IMR-90 (cell line): ENCODE measurements at regions not wholly inside any gene's neighbourhood (a gene's known extent, or its start where the extent isn't known, plus 50 kb on each side); places are given as distances from the start of the nearest gene placed in this dataset.

ENCODE experiments used
- ATAC-seq: fragments of 200-7000 bp; cut with Tn5 transposase; 2 replicates; pipeline ENCODE4 v1.9.1; 2020; ENCODE audit warnings: low read depth, mild to moderate bottlenecking, moderate library complexity
- BruUV-seq: library from RNA; stranded (reverse); fragments of 400-500 nt; replicated peaks from 2 replicates; lab custom pipeline; 2021; lab: Mats Ljungman, UMichigan
- CTCF ChIA-PET: fragments of 300-600 bp; formaldehyde crosslinking; extraction: SDS; loops from one replicate; lab custom pipeline; 2021; ENCODE audit warnings: antibody characterized with exemption; lab: Yijun Ruan, JAX
- POLR2A ChIA-PET: fragments of 300-600 bp; sonication (Branson Sonifier 250); formaldehyde crosslinking; loops from one replicate; lab custom pipeline; 2022; ENCODE audit warnings: antibody characterized with exemption; ENCODE audit not compliant: unreplicated experiment; lab: Charles Lee
- DNase-seq: peaks from one replicate; pipeline ENCODE4 v3.0.0; 2013
- H2AFZ ChIP-seq: replicated peaks from 2 replicates; pipeline ENCODE3; 2013; ENCODE audit warnings: low read length, mild to moderate bottlenecking; ENCODE audit not compliant: poor library complexity
- H2AK5ac ChIP-seq: 2 replicates; pipeline ENCODE4 v1.6.1; 2013; ENCODE audit warnings: low read depth, low read length, inconsistent platforms
- H2AK9ac ChIP-seq: replicated peaks from 2 replicates; pipeline ENCODE3; 2013; ENCODE audit warnings: mild to moderate bottlenecking, low read depth, low read length, moderate library complexity; ENCODE audit not compliant: poor library complexity
- H2BK120ac ChIP-seq: 2 replicates; pipeline ENCODE4 v1.6.1; 2013; ENCODE audit warnings: low read depth, low read length, inconsistent platforms
- H2BK15ac ChIP-seq: 3 replicates; pipeline ENCODE4 v1.6.1; 2013; ENCODE audit warnings: low read depth, low read length, inconsistent platforms
- H2BK20ac ChIP-seq: 2 replicates; pipeline ENCODE4 v1.6.1; 2013; ENCODE audit warnings: low read depth, mild to moderate bottlenecking, inconsistent platforms, low read length, moderate library complexity
- H2BK5ac ChIP-seq: 2 replicates; pipeline ENCODE4 v1.6.1; 2013; ENCODE audit warnings: mild to moderate bottlenecking, low read depth, low read length, inconsistent platforms; ENCODE audit not compliant: poor library complexity, severe bottlenecking
- H3K14ac ChIP-seq: replicated peaks from 2 replicates; pipeline ENCODE4 v1.6.1; 2013; ENCODE audit warnings: low read depth, low read length, inconsistent platforms
- H3K18ac ChIP-seq: 2 replicates; pipeline ENCODE4 v1.6.1; 2013; ENCODE audit warnings: low read depth, low read length, control low read depth
- H3K23ac ChIP-seq: 2 replicates; pipeline ENCODE4 v1.6.1; 2013; ENCODE audit warnings: low read depth, low read length, inconsistent platforms
- H3K27ac ChIP-seq: 2 replicates; pipeline ENCODE4 v1.5.1; 2013; ENCODE audit warnings: mild to moderate bottlenecking, control low read depth, low read length; ENCODE audit not compliant: insufficient read depth
- H3K27me3 ChIP-seq: 2 replicates; pipeline ENCODE4 v1.6.1; 2013; ENCODE audit warnings: low read length; ENCODE audit not compliant: control insufficient read depth, insufficient read depth
- H3K36me3 ChIP-seq: 2 replicates; pipeline ENCODE4 v1.6.1; 2013; ENCODE audit warnings: low read length, mixed read lengths; ENCODE audit not compliant: control insufficient read depth, insufficient read depth
- H3K4ac ChIP-seq: 2 replicates; pipeline ENCODE4 v1.6.1; 2013; ENCODE audit warnings: low read depth, low read length, inconsistent platforms
- H3K4me1 ChIP-seq: 2 replicates; pipeline ENCODE4 v1.6.1; 2013; ENCODE audit warnings: low read length, mixed read lengths; ENCODE audit not compliant: control insufficient read depth, insufficient read depth
- H3K4me2 ChIP-seq: 2 replicates; pipeline ENCODE4 v1.6.1; 2013; ENCODE audit warnings: low read depth, mild to moderate bottlenecking, control low read depth, low read length, moderate library complexity
- H3K4me3 ChIP-seq: 2 replicates; pipeline ENCODE4 v1.5.1; 2013; ENCODE audit warnings: low read depth, mild to moderate bottlenecking, control low read depth, low read length, moderate library complexity; ENCODE audit not compliant: insufficient read depth
- H3K56ac ChIP-seq: 2 replicates; pipeline ENCODE4 v1.6.1; 2013; ENCODE audit warnings: low read length, inconsistent platforms; ENCODE audit not compliant: insufficient read depth; ENCODE audit errors: extremely low read depth
- H3K79me1 ChIP-seq, 2 experiments: 2 replicates each; pipeline ENCODE4 v1.6.1; 2013; ENCODE audit warnings: low read length in 2 of 2, inconsistent platforms in 1 of 2, low read depth in 1 of 2
- H3K9ac ChIP-seq: 2 replicates; pipeline ENCODE4 v1.6.1; 2013; ENCODE audit warnings: low read depth, low read length, control low read depth
- H3K9me1 ChIP-seq: 2 replicates; pipeline ENCODE4 v1.6.1; 2013; ENCODE audit warnings: low read length, inconsistent platforms; ENCODE audit not compliant: insufficient read depth
- H3K9me3 ChIP-seq: 2 replicates; pipeline ENCODE4 v1.6.1; 2013; ENCODE audit warnings: low read length; ENCODE audit not compliant: control insufficient read depth, insufficient read depth
- H4K20me1 ChIP-seq: 2 replicates; pipeline ENCODE4 v1.6.1; 2013; ENCODE audit warnings: low read length, inconsistent platforms; ENCODE audit not compliant: insufficient read depth
- H4K5ac ChIP-seq: 2 replicates; pipeline ENCODE4 v1.6.1; 2013; ENCODE audit warnings: mild to moderate bottlenecking, low read depth, low read length, control low read depth
- H4K8ac ChIP-seq, 2 experiments: 2 replicates each; pipeline ENCODE4 v1.6.1; 2013; ENCODE audit warnings: low read depth in 2 of 2, low read length in 2 of 2, control low read depth in 1 of 2, inconsistent platforms in 1 of 2
- H4K91ac ChIP-seq: 2 replicates; pipeline ENCODE4 v1.6.1; 2013; ENCODE audit warnings: low read depth, low read length, inconsistent platforms; ENCODE audit not compliant: insufficient read depth
- FOS ChIP-seq: fragments of 150-350 bp; IDR thresholded peaks from 2 replicates; pipeline ENCODE4 v1.6.1; 2016; ENCODE audit warnings: low read depth, low read length
- MAZ ChIP-seq: IDR thresholded peaks from 2 replicates; pipeline ENCODE4 v1.6.1; 2012; ENCODE audit warnings: low read depth, mild to moderate bottlenecking, low read length, improper control_type of control experiment, moderate library complexity, borderline replicate concordance
- RFX5 ChIP-seq: IDR thresholded peaks from 2 replicates; pipeline ENCODE4 v1.8.0; 2012; ENCODE audit warnings: low read depth, mild to moderate bottlenecking, low read length, moderate library complexity
- WGBS, 2 experiments: methylation state at CpG; one replicate each; pipeline versions ENCODE4 v1.1.5 to v1.1.7; 2013; ENCODE audit warnings: missing lambda C conversion rate in 2 of 2; ENCODE audit not compliant: insufficient read length in 1 of 2; ENCODE audit errors: extremely low coverage in 2 of 2; 5-methylcytosine and 5-hydroxymethylcytosine counted together
- dilution Hi-C: fragments of 300-500 bp; cut with HindIII; formaldehyde crosslinking; loops from one replicate; pipeline ENCODE4 v1.14.3; 2018; ENCODE audit warnings: low sequenced_read_pairs; ENCODE audit not compliant: unreplicated experiment
- in situ Hi-C: fragments of 300-500 bp; cut with MboI; formaldehyde crosslinking; loops from 3 replicates; pipeline ENCODE4 v1.14.3; 2019; ENCODE audit warnings: low sequenced_read_pairs, inconsistent platforms, mixed read lengths
- intact Hi-C: fragments of 100-400 bp; cut with micrococcal nuclease; formaldehyde crosslinking; loops from 2 replicates; pipeline ENCODE4 v1.10.0; 2022

DNA sequence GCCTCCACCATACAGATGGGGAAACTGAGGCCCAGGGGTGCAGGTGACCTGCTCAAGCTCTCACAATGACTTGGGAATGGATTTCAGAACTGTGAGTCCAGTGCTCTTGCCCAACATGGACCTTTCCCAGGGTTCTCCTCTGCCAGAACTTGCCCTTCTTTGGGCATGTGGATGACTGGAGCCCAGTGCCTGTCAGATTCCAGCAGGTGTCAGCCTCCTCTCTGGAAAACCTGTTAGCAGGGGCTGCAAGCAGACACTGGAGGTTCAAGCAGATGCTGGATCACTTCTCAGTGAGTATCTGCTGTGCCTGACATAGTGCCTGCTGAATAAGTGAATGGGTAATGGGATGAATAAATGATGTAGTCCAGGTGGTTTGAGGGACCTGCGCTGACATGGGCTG lies 314.2 kb upstream of the POU3F1 start:
- no peaks in the 10 kb centered on the region for H3K9me1 ChIP-seq
- H4K20me1 ChIP-seq, result no peaks in the 10 kb centered on the region
- DNase-seq (no peak), ATAC-seq (no peak)
- WGBS, 2 experiments, result no CpG with 5 or more reads among the region's 1 CpG
- H3K18ac ChIP-seq, result no peak overlapping the region
- H3K56ac ChIP-seq, result no peak overlapping the region
- H3K4me3 ChIP-seq, result no peak overlapping the region
- dilution Hi-C loops, result no loop called here
- no peak overlapping the region for H2AK5ac ChIP-seq
- no peak overlapping the region for H3K23ac ChIP-seq
- no peak overlapping the region for H2BK20ac ChIP-seq
- no peak overlapping the region for H2BK15ac ChIP-seq
- CTCF ChIA-PET, result no interaction called here
- intact Hi-C loops, result no loop called here
- H3K27ac ChIP-seq, result no peak overlapping the region
- POLR2A ChIA-PET, result no interaction called here
- no peak overlapping the region for H4K8ac ChIP-seq
- TF ChIP-seq MAZ, result no peak
- TF ChIP-seq FOS, result no peak
- TF ChIP-seq RFX5, result no peak
- H2BK5ac ChIP-seq, result no peak overlapping the region
- no peaks in the 10 kb centered on the region for H3K79me1 ChIP-seq
- no peak overlapping the region for H2BK120ac ChIP-seq
- BruUV-seq, result no TSS peak
- H3K27me3 ChIP-seq, result no peaks in the 10 kb centered on the region
- no peak overlapping the region for H4K5ac ChIP-seq
- in situ Hi-C loops, result no loop called here
- H3K14ac ChIP-seq, result no peak overlapping the region
- H3K9ac ChIP-seq, result no peak overlapping the region
- H3K4me2 ChIP-seq, result no peak overlapping the region
- H2AFZ ChIP-seq, result no peak overlapping the region
- H3K36me3 ChIP-seq, result no peaks in the 10 kb centered on the region
- no peak overlapping the region for H4K91ac ChIP-seq
- H3K9me3 ChIP-seq, result no peaks in the 10 kb centered on the region
- H3K4ac ChIP-seq, result no peak overlapping the region
- no peaks in the 10 kb centered on the region for H3K4me1 ChIP-seq
- H2AK9ac ChIP-seq, result no peak overlapping the region
